WTC11 (cell line): ENCODE measurements at regions not wholly inside any gene's neighbourhood (a gene's known extent, or its start where the extent isn't known, plus 50 kb on each side); places are given as distances from the start of the nearest gene placed in this dataset.

Experiments used
- ATAC-seq: fragments of 200-7000 bp; cut with Tn5 transposase; 2 replicates; pipeline ENCODE4 v1.10.0; 2021; ENCODE audit warnings: mild to moderate bottlenecking, moderate library complexity
- CTCF ChIA-PET: fragments of 300-600 bp; sonication (Branson Sonifier 250); formaldehyde crosslinking; loops from one replicate; lab custom pipeline; 2021; ENCODE audit warnings: antibody characterized with exemption; lab: Charles Lee
- POLR2A ChIA-PET: fragments of 350-600 bp; sonication (Branson Sonifier 250); formaldehyde crosslinking; loops from one replicate; lab custom pipeline; 2021; ENCODE audit warnings: antibody characterized with exemption; lab: Charles Lee
- DNase-seq: peaks from one replicate; pipeline ENCODE4 v3.0.0; 2021; ENCODE audit warnings: low spot score
- H3K27ac Mint-ChIP-seq: 2 replicates; pipeline ENCODE4 v1.8.0; 2021; ENCODE audit warnings: mixed read lengths
- H3K27me3 Mint-ChIP-seq: 2 replicates; pipeline ENCODE4 v1.8.0; 2021; ENCODE audit warnings: low read depth, mild to moderate bottlenecking, moderate library complexity, mixed read lengths
- H3K36me3 Mint-ChIP-seq: 2 replicates; pipeline ENCODE4 v1.8.0; 2021; ENCODE audit warnings: mixed read lengths
- H3K4me1 Mint-ChIP-seq: 2 replicates; pipeline ENCODE4 v1.8.0; 2022; ENCODE audit warnings: mixed read lengths
- H3K4me3 Mint-ChIP-seq: 2 replicates; pipeline ENCODE4 v1.8.0; 2021; ENCODE audit warnings: mild to moderate bottlenecking, moderate library complexity, mixed read lengths
- H3K9me3 Mint-ChIP-seq: 2 replicates; pipeline ENCODE4 v1.8.0; 2021; ENCODE audit warnings: mixed read lengths
- AR ChIP-seq: fragments of 250-450 bp; sonication (Bioruptor Pico); IDR thresholded peaks from 2 replicates; pipeline ENCODE4 v1.9.0; 2021; ENCODE audit warnings: mild to moderate bottlenecking
- CREB1 ChIP-seq: sonication (generic); formaldehyde crosslinking; IDR thresholded peaks from 2 replicates; pipeline ENCODE4 v1.8.0; 2023; ENCODE audit warnings: mild to moderate bottlenecking, missing genetic modification reagents
- ETV6 ChIP-seq: sonication (generic); formaldehyde crosslinking; IDR thresholded peaks from 2 replicates; pipeline ENCODE4 v1.8.1; 2022; ENCODE audit warnings: mild to moderate bottlenecking, missing genetic modification reagents
- FOXJ3 ChIP-seq: sonication (generic); formaldehyde crosslinking; IDR thresholded peaks from 2 replicates; pipeline ENCODE4 v1.9.0; 2021; ENCODE audit warnings: missing genetic modification reagents, mild to moderate bottlenecking, borderline replicate concordance
- GABPB1 ChIP-seq: sonication (generic); formaldehyde crosslinking; IDR thresholded peaks from 2 replicates; pipeline ENCODE4 v1.8.1; 2023; ENCODE audit warnings: mild to moderate bottlenecking, missing genetic modification reagents
- GTF2I ChIP-seq: fragments of 250-450 bp; sonication (Bioruptor Pico); conservative IDR thresholded peaks from 2 replicates; pipeline ENCODE4 v1.4.0; 2021; ENCODE audit warnings: mild to moderate bottlenecking
- JAZF1 ChIP-seq: fragments of 250-450 bp; sonication (Bioruptor Pico); IDR thresholded peaks from 2 replicates; pipeline ENCODE4 v1.9.0; 2021; ENCODE audit warnings: moderate library complexity, mild to moderate bottlenecking, inconsistent platforms
- OVOL2 ChIP-seq: fragments of 250-450 bp; sonication (Bioruptor Pico); IDR thresholded peaks from 2 replicates; pipeline ENCODE4 v1.9.0; 2021; ENCODE audit warnings: mild to moderate bottlenecking, borderline replicate concordance
- PREB ChIP-seq: sonication (generic); formaldehyde crosslinking; IDR thresholded peaks from 2 replicates; pipeline ENCODE4 v1.8.1; 2022; ENCODE audit warnings: mild to moderate bottlenecking, missing genetic modification reagents, moderate library complexity, borderline replicate concordance
- RORB ChIP-seq: fragments of 250-450 bp; sonication (Bioruptor Pico); IDR thresholded peaks from 2 replicates; pipeline ENCODE4 v1.9.0; 2021; ENCODE audit warnings: mild to moderate bottlenecking
- SMAD3 ChIP-seq: sonication (generic); formaldehyde crosslinking; IDR thresholded peaks from 2 replicates; pipeline ENCODE4 v1.8.0; 2022; ENCODE audit warnings: missing genetic modification reagents, mild to moderate bottlenecking, borderline replicate concordance
- TEAD4 ChIP-seq: sonication (generic); formaldehyde crosslinking; IDR thresholded peaks from 2 replicates; pipeline ENCODE4 v1.8.0; 2022; ENCODE audit warnings: mild to moderate bottlenecking, missing genetic modification reagents
- ZNF219 ChIP-seq: sonication (generic); formaldehyde crosslinking; IDR thresholded peaks from 2 replicates; pipeline ENCODE4 v1.8.0; 2023; ENCODE audit warnings: missing genetic modification reagents, mild to moderate bottlenecking, borderline replicate concordance
- ZNF416 ChIP-seq: fragments of 250-450 bp; sonication (Bioruptor Pico); IDR thresholded peaks from 2 replicates; pipeline ENCODE4 v1.9.0; 2021; ENCODE audit warnings: mild to moderate bottlenecking, inconsistent platforms
- ZNF425 ChIP-seq: fragments of 250-450 bp; sonication (Bioruptor Pico); conservative IDR thresholded peaks from 2 replicates; pipeline ENCODE4 v1.9.0; 2021; ENCODE audit warnings: mild to moderate bottlenecking
- TF ChIP-seq, protein P1 (sequence below): sonication (generic); formaldehyde crosslinking; IDR thresholded peaks from 2 replicates; pipeline ENCODE4 v1.8.0; 2022; ENCODE audit warnings: mild to moderate bottlenecking, missing genetic modification reagents
- TF ChIP-seq, protein P2 (sequence below): sonication (generic); formaldehyde crosslinking; IDR thresholded peaks from 2 replicates; pipeline ENCODE4 v1.8.1; 2023; ENCODE audit warnings: mild to moderate bottlenecking, missing genetic modification reagents, moderate library complexity
- TF ChIP-seq, protein P3 (sequence below): sonication (generic); formaldehyde crosslinking; IDR thresholded peaks from 2 replicates; pipeline ENCODE4 v1.8.0; 2022; ENCODE audit warnings: missing genetic modification reagents

- CTCF ChIA-PET: no interaction called here
- Mint-ChIP-seq H3K27me3 (no peaks in the 10 kb centered on the region), H3K27ac (no peak overlapping the region), H3K4me1 (peaks cover 7% of the 10 kb centered on the region), H3K4me3 (no peak overlapping the region), H3K36me3 (no peaks in the 10 kb centered on the region), H3K9me3 (no peaks in the 10 kb centered on the region)
- TF ChIP-seq ZNF416 (CRISPR knock-in tag): no peak
- TF ChIP-seq JAZF1 (CRISPR knock-in tag): no peak
- TF ChIP-seq, protein P1, sequence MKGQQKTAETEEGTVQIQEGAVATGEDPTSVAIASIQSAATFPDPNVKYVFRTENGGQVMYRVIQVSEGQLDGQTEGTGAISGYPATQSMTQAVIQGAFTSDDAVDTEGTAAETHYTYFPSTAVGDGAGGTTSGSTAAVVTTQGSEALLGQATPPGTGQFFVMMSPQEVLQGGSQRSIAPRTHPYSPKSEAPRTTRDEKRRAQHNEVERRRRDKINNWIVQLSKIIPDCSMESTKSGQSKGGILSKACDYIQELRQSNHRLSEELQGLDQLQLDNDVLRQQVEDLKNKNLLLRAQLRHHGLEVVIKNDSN: no peak
- TF ChIP-seq FOXJ3: no peak
- TF ChIP-seq SMAD3 (CRISPR knock-in tag): no peak
- TF ChIP-seq ZNF219: no peak
- no peak for TF ChIP-seq GTF2I
- TF ChIP-seq AR (CRISPR knock-in tag): no peak
- no peak for TF ChIP-seq OVOL2 (CRISPR knock-in tag)
- TF ChIP-seq ETV6 (CRISPR knock-in tag): no peak
- TF ChIP-seq ZNF425 (CRISPR knock-in tag): no peak
- TF ChIP-seq TEAD4: no peak
- TF ChIP-seq, protein P2, sequence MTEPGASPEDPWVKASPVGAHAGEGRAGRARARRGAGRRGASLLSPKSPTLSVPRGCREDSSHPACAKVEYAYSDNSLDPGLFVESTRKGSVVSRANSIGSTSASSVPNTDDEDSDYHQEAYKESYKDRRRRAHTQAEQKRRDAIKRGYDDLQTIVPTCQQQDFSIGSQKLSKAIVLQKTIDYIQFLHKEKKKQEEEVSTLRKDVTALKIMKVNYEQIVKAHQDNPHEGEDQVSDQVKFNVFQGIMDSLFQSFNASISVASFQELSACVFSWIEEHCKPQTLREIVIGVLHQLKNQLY (CRISPR knock-in tag): no peak
- TF ChIP-seq, protein P3, sequence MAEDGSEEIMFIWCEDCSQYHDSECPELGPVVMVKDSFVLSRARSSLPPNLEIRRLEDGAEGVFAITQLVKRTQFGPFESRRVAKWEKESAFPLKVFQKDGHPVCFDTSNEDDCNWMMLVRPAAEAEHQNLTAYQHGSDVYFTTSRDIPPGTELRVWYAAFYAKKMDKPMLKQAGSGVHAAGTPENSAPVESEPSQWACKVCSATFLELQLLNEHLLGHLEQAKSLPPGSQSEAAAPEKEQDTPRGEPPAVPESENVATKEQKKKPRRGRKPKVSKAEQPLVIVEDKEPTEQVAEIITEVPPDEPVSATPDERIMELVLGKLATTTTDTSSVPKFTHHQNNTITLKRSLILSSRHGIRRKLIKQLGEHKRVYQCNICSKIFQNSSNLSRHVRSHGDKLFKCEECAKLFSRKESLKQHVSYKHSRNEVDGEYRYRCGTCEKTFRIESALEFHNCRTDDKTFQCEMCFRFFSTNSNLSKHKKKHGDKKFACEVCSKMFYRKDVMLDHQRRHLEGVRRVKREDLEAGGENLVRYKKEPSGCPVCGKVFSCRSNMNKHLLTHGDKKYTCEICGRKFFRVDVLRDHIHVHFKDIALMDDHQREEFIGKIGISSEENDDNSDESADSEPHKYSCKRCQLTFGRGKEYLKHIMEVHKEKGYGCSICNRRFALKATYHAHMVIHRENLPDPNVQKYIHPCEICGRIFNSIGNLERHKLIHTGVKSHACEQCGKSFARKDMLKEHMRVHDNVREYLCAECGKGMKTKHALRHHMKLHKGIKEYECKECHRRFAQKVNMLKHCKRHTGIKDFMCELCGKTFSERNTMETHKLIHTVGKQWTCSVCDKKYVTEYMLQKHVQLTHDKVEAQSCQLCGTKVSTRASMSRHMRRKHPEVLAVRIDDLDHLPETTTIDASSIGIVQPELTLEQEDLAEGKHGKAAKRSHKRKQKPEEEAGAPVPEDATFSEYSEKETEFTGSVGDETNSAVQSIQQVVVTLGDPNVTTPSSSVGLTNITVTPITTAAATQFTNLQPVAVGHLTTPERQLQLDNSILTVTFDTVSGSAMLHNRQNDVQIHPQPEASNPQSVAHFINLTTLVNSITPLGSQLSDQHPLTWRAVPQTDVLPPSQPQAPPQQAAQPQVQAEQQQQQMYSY (CRISPR knock-in tag): no peak
- no peak for TF ChIP-seq GABPB1 (CRISPR knock-in tag)
- no peak for TF ChIP-seq RORB (CRISPR knock-in tag)
- no peak for TF ChIP-seq CREB1 (CRISPR knock-in tag)
- TF ChIP-seq PREB (CRISPR knock-in tag): no peak
- POLR2A ChIA-PET: no interaction called here
- ATAC-seq (peak; percentile 79), DNase-seq (no peak)
These were observed 167.0 kb upstream of the CDK1 start for GRCh38 chr10:60611291-60611747.
